Stimulated activated effector memory CD8-positive, alpha-beta T cell treated with anti-CD3 and anti-CD28 coated beads, Interleukin-12 subunit alpha, Interleukin-12 subunit beta, amount 100 ng/mL, for 72 hours (primary cell): ENCODE measurements at regions not wholly inside any gene's neighbourhood (a gene's known extent, or its start where the extent isn't known, plus 50 kb on each side); places are given as distances from the start of the nearest gene placed in this dataset.
"Not testable (repeated sequence)": the region's sequence is repeated elsewhere in the genome, so short reads cannot be mapped to it uniquely, and the experiment has no call there.

Experiments
- ATAC-seq: fragments of 150-1000 bp; cut with Tn5 transposase; 2 replicates; pipeline ENCODE4 v1.10.0; 2021
- DNase-seq, 2 donors: peaks; one replicate each; pipeline ENCODE4 v3.0.0; 2021 to 2022; ENCODE audit warnings: low spot score in 2 of 2
- H3K27ac Mint-ChIP-seq: one replicate; pipeline ENCODE4 v1.8.0; 2022; ENCODE audit warnings: mild to moderate bottlenecking, mixed read lengths
- H3K36me3 Mint-ChIP-seq: one replicate; pipeline ENCODE4 v1.8.0; 2022; ENCODE audit warnings: mild to moderate bottlenecking, mixed read lengths
- H3K4me1 Mint-ChIP-seq: one replicate; pipeline ENCODE4 v1.8.0; 2022; ENCODE audit warnings: mixed read lengths
- H3K4me3 Mint-ChIP-seq: one replicate; pipeline ENCODE4 v1.8.0; 2022; ENCODE audit warnings: mild to moderate bottlenecking, mixed read lengths
- H3K9me3 Mint-ChIP-seq: one replicate; pipeline ENCODE4 v1.8.0; 2022; ENCODE audit warnings: mixed read lengths

DNA sequence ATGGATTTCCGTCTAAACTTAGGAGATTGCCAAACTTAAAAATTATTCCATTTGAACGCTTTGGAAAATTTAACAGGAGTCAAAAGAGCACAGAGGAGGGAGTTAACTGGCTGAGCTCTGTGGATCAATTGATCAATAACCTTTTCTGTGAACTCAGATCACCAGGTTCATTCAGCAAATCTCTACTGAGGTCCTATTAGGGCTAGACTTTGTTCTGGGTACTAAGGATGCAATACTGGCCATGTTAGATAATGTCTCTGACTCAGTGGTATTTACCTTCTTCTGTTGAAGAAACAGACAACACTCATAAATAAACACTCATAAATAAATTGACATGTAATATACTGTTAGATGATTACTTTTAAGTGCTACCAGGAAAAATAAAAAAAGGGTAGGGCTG is 323.4 kb upstream of the SUCLG2 start:
- ATAC-seq, result no peak
- Mint-ChIP-seq H3K36me3 (no peaks in the 10 kb centered on the region), H3K4me3 (no peak overlapping the region), H3K4me1 (no peaks in the 10 kb centered on the region), H3K27ac (no peak overlapping the region), H3K9me3 (peaks cover 3% of the 10 kb centered on the region)
- DNase-seq, result no peak

DNA sequence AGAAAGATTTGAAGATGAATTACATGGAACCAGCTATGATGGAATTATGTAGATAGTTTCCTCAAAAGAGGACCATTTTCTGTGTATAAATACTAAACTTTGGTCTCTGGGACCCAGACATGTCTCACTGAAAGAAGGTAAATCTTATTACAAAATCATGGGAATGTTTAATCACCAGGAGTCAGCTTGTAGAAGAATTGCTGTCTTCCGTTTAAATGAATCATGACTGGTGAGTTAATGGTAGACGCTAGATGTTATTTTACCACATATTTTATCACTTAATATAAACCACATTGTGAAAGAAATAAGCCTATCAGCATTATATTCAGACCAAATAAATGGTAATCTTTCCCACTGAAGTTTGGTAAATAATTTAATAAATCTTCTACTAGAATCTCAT is 322.3 kb upstream of the SUCLG2 start:
- Mint-ChIP-seq H3K36me3 (no peaks in the 10 kb centered on the region), H3K27ac (no peak overlapping the region), H3K4me1 (no peaks in the 10 kb centered on the region), H3K4me3 (no peak overlapping the region), H3K9me3 (peaks cover 3% of the 10 kb centered on the region)
- ATAC-seq (no peak), DNase-seq (no peak)

DNA sequence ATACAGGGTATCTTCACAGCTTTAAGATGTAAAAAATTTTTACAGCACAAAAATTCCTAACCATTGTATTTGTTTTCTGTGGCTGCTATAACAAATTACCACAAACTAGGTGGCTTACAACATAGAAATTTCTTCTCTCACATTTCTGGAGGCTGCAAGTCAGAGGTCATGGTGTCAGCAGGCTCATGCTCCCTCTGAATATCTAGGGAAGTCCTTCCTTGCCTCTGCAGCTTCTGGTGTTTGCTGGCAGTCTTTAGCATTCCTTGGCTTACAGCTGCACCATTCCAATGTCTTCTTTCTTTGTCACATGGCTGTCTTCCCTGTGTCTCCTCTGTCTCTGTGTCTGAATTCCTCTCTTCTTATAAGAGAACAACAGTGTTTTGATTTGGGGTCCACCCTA is 310.2 kb upstream of the SUCLG2 start:
- H3K36me3 Mint-ChIP-seq, result no peaks in the 10 kb centered on the region
- no peaks in the 10 kb centered on the region for H3K9me3 Mint-ChIP-seq
- no peaks in the 10 kb centered on the region for H3K4me1 Mint-ChIP-seq
- DNase-seq (no peak), ATAC-seq (no peak)
- H3K27ac Mint-ChIP-seq, result no peak overlapping the region
- H3K4me3 Mint-ChIP-seq, result no peak overlapping the region

DNA sequence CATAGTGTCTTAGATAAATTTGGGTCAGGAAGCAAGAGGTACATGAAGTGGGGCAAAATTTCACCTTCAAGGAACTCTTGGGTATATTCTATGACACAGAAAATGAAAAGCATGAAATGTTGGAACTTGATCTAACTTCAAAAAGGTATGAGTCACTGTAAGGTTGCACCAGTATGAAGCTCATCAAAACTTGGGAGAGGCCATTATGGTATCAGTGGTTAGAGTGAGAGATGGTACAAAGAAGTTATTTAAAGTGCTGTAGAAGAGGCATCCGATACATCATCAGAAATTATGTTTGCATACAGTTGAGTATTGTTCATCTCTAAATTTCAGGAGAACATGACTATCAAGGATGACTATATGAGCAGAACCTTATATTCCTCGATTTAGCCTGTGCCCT is 302.9 kb upstream of the SUCLG2 start:
- H3K36me3 Mint-ChIP-seq, result no peaks in the 10 kb centered on the region
- H3K4me3 Mint-ChIP-seq, result no peak overlapping the region
- ATAC-seq (no peak), DNase-seq (no peak)
- no peak overlapping the region for H3K27ac Mint-ChIP-seq
- H3K9me3 Mint-ChIP-seq, result no peaks in the 10 kb centered on the region
- H3K4me1 Mint-ChIP-seq, result no peaks in the 10 kb centered on the region

DNA sequence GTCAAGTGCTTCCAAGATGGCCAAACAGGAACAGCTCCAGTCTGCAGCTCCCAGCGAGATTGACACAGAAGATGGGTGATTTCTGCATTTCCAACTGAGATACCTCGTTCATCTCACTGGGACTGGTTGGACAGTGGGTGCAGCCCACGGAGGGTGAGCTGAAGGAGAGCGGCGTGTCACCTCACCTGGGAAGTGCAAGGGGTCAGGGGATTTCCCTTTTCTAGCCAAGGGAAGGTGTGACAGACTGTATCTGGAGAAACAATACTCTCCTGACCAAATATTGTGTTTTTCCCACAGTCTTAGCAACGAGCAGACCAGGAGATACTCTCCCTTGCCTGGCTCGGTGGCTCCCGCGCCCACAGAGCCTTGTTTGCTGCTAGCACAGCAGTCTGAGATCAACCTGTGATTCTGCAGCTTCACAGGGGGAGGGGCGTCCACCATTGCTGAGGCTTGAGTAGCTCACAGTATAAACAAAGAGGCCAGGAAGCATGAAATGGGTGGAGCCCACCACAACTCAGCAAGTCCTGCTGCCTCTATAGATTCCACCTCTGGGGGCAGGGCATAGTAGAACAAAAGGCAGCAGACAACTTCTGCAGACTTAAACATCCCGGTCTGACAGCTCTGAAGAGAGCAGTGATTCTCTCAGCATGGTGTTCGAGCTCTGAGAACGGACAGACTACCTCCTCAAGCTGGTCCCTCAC is 293.5 kb upstream of the SUCLG2 start:
- ATAC-seq, result peak; percentile 71
- peaks cover 13% of the 10 kb centered on the region for H3K9me3 Mint-ChIP-seq
- no peaks in the 10 kb centered on the region for H3K36me3 Mint-ChIP-seq

DNA sequence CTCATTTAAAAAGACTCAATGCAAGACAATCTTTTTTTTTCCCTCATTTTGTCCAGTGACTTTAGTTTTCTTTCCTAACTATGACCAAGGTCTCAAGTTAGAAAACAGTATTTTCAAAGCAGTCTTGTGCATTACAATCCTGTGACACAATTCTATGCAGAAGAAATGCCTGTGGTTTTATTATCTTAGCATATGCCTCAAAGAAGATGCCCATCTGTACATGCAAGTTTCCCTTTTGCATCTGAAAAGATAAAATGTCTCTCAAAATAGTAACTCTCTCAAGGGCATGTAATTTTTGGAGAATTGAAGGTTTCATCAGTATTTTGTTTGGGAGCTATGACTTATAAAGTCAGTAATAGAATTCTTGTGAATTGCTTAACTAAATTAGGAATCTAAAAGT is 292.0 kb upstream of the SUCLG2 start:
- ATAC-seq (no peak), DNase-seq (no peak)
- H3K4me1 Mint-ChIP-seq, result peaks cover 14% of the 10 kb centered on the region
- H3K27ac Mint-ChIP-seq, result no peak overlapping the region
- peaks cover 13% of the 10 kb centered on the region for H3K9me3 Mint-ChIP-seq
- no peak overlapping the region for H3K4me3 Mint-ChIP-seq
- H3K36me3 Mint-ChIP-seq, result no peaks in the 10 kb centered on the region

More for the DNA sequence above, 293.5 kb upstream of the SUCLG2 start:
- DNase-seq, result peak in 1 of 2 donors; percentile 52
- Mint-ChIP-seq H3K27ac (peak overlapping the region; percentile 43), H3K4me1 (peaks cover 14% of the 10 kb centered on the region), H3K4me3 (peak overlapping the region; percentile 56)

DNA sequence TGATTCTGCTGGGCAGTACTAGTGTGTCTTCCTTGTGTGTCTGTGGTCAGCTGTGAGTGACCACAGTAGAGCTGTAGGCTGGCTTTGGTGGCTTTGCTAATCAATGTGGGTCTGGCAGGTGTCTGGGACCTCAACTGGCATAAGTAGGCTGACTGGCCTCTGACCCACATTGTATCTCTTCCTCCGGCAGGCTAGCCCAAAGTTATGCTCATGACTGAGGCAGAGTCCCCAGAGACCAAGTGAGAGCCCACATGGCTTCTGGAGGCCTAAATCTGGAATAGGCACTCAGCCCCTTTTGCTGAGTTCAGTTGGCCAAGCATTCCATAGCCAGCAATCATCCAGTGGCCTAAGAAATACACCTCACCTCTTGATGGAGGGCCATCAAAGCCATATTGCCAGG is 289.1 kb upstream of the SUCLG2 start:
- DNase-seq, result no peak
- Mint-ChIP-seq H3K9me3 (peaks cover 4% of the 10 kb centered on the region), H3K27ac (no peak overlapping the region), H3K4me3 (no peak overlapping the region), H3K4me1 (peaks cover 11% of the 10 kb centered on the region), H3K36me3 (no peaks in the 10 kb centered on the region)
- ATAC-seq, result no peak

DNA sequence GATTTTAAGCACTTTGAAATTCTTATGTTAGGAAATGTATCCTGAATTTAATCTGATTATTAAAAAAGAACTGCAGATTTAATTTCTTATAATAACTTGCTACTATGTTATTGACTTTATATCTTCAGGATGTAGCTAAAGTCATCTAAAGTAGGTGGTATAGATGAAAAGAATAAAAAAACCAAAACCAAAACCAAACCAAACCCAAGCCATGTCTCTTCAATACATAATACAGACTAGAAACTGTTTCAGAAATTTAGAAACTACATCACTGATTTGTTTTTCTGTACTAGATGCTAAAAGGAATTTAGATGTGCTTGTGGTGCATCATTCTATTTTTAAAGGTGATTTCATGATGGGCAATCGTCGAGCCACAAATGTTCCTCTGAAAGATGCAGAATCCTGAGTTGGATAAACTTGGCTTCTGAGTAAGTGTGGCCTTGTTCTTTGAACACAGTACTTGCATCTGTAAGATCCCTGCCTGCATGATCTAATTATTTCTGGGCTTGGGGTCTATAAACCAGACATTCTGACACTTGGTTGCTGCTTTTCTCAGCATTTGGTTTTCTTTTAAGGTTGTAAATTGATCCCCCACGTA is 287.1 kb upstream of the SUCLG2 start:
- ATAC-seq (no peak), DNase-seq (no peak)
- no peaks in the 10 kb centered on the region for H3K36me3 Mint-ChIP-seq
- no peaks in the 10 kb centered on the region for H3K4me1 Mint-ChIP-seq
- H3K4me3 Mint-ChIP-seq, result no peak overlapping the region
- H3K9me3 Mint-ChIP-seq, result peaks cover 4% of the 10 kb centered on the region
- no peak overlapping the region for H3K27ac Mint-ChIP-seq

DNA sequence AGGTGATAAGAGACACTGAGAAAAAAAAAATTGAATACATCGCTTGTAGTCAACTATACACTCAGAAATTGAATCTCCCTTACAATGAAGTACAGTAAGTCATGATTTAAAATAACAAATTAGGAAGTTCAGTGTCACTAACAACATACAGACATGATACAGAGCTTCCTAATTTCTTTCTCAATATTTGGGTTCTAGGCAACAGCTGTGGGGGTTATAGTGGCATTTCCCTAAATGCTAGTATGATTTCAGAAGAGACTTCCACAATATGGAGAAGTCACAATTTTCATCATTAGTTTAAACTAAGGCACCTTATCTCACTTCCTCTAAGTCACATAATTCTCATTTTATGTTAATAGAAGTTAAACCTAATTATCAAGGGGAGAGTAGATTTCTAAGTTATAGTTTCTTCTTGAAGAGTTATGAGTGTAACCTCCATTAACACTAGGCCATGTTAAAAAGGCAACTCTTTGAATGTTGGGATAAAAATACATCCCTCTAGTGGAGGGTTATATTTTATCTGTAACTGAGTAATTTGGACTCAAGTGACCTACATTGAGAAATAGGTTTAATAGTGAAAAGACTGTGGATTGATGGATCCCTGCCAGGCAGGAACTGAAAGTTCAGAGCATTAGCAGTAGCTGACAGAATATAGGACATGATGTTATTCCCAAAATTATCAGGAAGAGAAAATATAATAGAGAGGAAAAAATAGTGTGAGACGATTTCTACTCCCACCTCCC is 286.0 kb upstream of the SUCLG2 start:
- ATAC-seq (no peak), DNase-seq (no peak)
- no peaks in the 10 kb centered on the region for H3K36me3 Mint-ChIP-seq
- no peak overlapping the region for H3K4me3 Mint-ChIP-seq
- no peak overlapping the region for H3K27ac Mint-ChIP-seq
- peaks cover 4% of the 10 kb centered on the region for H3K9me3 Mint-ChIP-seq
- no peaks in the 10 kb centered on the region for H3K4me1 Mint-ChIP-seq

DNA sequence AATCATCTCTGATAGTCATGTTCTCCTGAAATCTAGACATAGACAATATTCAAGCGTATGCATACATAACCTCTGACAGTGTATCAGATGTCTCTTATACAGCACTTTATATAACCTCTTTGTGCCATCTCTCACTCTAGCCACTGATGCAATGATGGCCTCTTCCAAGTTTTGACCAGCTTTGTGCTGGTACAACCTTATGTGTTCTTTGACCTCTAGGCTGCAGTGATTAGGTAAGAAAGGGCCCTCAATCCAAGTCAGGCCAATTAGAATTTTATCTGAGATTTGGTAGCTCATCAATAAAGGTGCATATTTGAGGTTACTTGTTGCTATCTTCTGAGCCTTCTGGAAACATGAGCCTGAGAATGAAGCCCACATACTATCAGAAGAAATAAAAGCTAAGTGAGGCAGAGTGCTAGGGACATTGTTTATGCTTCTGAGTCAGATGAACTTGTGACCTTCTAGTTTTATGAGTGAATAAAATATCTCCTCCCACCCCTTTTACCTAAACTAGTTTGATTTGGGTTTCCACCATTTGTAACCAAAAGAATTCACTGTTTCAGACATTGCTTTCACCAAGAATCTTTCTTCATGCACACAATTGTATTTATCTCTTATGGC is 283.2 kb upstream of the SUCLG2 start:
- H3K9me3 Mint-ChIP-seq, result peaks cover 4% of the 10 kb centered on the region
- no peak overlapping the region for H3K4me3 Mint-ChIP-seq
- no peaks in the 10 kb centered on the region for H3K4me1 Mint-ChIP-seq
- no peak overlapping the region for H3K27ac Mint-ChIP-seq
- ATAC-seq (no peak), DNase-seq (no peak)
- no peaks in the 10 kb centered on the region for H3K36me3 Mint-ChIP-seq

DNA sequence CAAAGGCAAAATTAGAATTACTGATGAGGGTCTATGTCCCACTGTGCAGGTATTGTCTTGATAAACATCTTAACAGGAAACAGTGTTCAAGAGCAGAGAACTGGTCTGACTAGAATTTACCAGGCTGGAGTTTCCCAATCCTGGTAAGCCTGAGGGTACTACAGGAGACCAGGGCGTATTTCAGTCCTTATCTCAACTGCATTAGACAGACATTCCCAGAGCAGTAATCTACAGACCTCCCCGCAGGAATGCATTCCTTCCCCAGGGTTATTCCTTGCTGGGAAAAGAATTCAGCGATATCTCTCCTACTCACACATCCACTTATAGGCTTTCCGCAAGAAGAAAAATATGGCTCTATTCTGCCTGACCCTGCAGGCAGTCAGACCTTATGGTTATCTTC is 276.0 kb upstream of the SUCLG2 start:
- not testable (repeated sequence) for H3K9me3 Mint-ChIP-seq, H3K36me3 Mint-ChIP-seq, H3K4me1 Mint-ChIP-seq

DNA sequence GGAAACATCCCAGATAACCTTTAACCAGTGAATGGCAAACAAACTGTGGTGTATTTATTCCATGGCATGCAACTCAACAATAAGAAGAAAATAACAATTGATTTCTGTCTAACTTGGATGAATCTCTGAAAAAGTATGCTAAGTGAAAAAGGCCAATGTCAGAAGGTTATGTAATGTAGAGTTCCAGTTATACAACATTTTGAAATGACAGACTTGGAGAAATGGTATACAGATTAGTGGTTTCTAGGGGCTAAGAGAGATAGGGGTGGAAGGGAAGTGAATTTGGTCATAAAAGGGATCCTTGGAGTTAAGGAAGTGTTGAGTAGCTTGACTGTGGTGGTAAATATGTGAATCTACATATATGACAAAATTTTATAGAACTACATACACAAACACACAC is 269.4 kb upstream of the SUCLG2 start:
- no peaks in the 10 kb centered on the region for H3K9me3 Mint-ChIP-seq
- no peaks in the 10 kb centered on the region for H3K36me3 Mint-ChIP-seq
- DNase-seq (no peak), ATAC-seq (no peak)
- no peaks in the 10 kb centered on the region for H3K4me1 Mint-ChIP-seq
- H3K27ac Mint-ChIP-seq, result no peak overlapping the region
- no peak overlapping the region for H3K4me3 Mint-ChIP-seq

More for the DNA sequence above, 276.0 kb upstream of the SUCLG2 start:
- not testable (repeated sequence) for DNase-seq, ATAC-seq, H3K4me3 Mint-ChIP-seq, H3K27ac Mint-ChIP-seq

DNA sequence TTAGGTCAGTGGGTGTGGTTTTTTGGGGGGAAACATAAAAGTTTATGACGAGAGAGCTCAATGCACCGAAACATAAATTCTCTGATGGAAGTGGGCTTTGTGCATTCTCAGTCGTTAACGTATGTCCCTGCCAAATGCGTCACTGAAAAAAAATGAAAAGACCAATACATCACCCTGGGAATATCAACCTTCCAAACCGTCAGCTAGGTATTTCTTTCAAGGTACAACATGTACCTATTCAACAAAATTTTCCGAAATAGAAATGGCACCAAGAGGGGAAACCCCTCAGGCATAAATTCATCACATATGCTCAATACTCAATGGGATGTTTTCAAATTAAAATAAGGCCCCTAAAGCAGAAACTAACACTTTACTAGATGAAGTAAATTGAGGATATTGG is 266.6 kb upstream of the SUCLG2 start:
- no peaks in the 10 kb centered on the region for H3K4me1 Mint-ChIP-seq
- H3K4me3 Mint-ChIP-seq, result no peak overlapping the region
- DNase-seq, result no peak
- H3K36me3 Mint-ChIP-seq, result no peaks in the 10 kb centered on the region
- no peaks in the 10 kb centered on the region for H3K9me3 Mint-ChIP-seq
- no peak for ATAC-seq
- H3K27ac Mint-ChIP-seq, result no peak overlapping the region

DNA sequence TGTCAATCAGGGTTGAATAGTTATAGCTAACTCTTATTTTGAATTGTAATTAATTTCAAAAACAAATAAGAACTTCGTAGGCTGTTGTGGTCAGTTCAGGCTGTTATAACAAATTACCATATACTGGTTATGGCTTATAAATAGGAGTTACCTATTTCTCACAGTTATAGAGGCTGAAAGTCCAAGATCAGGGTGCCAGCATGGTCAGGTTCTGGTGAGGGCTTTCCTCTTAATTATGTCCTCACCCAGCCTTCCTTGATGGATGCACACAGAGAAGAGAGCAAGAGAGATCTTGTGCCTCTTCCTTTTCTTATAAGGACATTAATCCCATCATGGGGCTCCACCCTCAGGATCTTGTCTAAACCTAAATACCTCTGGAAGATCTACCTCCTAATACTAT is 265.9 kb upstream of the SUCLG2 start:
- H3K9me3 Mint-ChIP-seq, result no peaks in the 10 kb centered on the region
- no peak for DNase-seq
- H3K27ac Mint-ChIP-seq, result no peak overlapping the region
- ATAC-seq, result no peak
- no peak overlapping the region for H3K4me3 Mint-ChIP-seq
- no peaks in the 10 kb centered on the region for H3K4me1 Mint-ChIP-seq
- no peaks in the 10 kb centered on the region for H3K36me3 Mint-ChIP-seq

DNA sequence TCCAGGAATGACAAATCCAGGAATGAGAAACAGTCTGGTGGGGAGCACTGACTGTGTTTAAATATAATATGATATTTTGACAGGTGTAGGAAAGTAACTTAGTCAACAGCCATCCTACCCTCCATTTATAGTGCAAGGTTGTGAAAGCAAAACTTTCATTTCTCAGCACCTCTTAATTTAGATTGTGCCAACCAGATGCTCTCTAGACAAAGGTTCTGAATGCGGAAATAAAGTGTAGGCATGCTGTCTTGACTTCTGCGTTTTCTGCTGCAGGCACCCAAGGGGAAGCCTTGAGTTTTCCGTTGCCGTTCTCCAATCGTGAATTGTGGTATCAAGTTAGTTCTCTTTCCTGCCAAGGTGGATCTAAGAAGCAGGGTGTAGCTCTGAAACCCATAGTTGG is 261.9 kb upstream of the SUCLG2 start:
- no peak for ATAC-seq
- Mint-ChIP-seq H3K27ac (no peak overlapping the region), H3K4me3 (no peak overlapping the region), H3K9me3 (no peaks in the 10 kb centered on the region), H3K36me3 (no peaks in the 10 kb centered on the region), H3K4me1 (no peaks in the 10 kb centered on the region)
- DNase-seq, result no peak

DNA sequence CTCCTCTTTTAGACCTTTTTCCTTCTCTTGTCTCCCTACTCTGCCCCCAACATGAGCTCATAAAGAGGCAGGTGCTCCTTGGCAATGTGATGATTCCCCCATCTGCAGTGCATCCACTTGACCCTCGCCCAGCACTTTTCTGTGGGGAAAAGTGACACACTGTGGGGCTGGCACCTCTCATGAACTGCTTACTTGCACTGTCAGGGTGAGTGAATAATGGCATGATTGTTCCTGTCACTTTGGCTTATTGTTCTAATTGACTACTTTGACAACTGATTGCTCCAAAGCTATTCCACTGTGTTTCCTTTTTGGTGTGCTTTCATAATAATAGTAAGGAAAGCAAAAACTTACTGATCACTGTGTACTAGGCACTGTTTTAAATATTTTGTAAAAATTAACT is 253.3 kb upstream of the SUCLG2 start:
- no peak for ATAC-seq
- Mint-ChIP-seq H3K27ac (no peak overlapping the region), H3K9me3 (no peaks in the 10 kb centered on the region), H3K4me3 (no peak overlapping the region), H3K4me1 (no peaks in the 10 kb centered on the region), H3K36me3 (no peaks in the 10 kb centered on the region)
- no peak for DNase-seq
